NB4 (cell line): ENCODE measurements at regions not wholly inside any gene's neighbourhood (a gene's known extent, or its start where the extent isn't known, plus 50 kb on each side); places are given as distances from the start of the nearest gene placed in this dataset.

Source experiments
- CTCF ChIP-seq: IDR thresholded peaks from one replicate; pipeline ENCODE4 v1.5.1; 2012; ENCODE audit warnings: low read depth, low read length
- MAX ChIP-seq: IDR thresholded peaks from 2 replicates; pipeline ENCODE4 v1.6.1; 2011; ENCODE audit warnings: low read depth, low read length

- TF ChIP-seq MAX, result no peak
- no peak for TF ChIP-seq CTCF
These were observed 457.6 kb upstream of the ZFHX3 start for GRCh38 chr16:73505577-73505976.
